ENCODE measurements at regions not wholly inside any gene's neighbourhood (a gene's known extent, or its start where the extent isn't known, plus 50 kb on each side); places are given as distances from the start of the nearest gene placed in this dataset.

DNA sequence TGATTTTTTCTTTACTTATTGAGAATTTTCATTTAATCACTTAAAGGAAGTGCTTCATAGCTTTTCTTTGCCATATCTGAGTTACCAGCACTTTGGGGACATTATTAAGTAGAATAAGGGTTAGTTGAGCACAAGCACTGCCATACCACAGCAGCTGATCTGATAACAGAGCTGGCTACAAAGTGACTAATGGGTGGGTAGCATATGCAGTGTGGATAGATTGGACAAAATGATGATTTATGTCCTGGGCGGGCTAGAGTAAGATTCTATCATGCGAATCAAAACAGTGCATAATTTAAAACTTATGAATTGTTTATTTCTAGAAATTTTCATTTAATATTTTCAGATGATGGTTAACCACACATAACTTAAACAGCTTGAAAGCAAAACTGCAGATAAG is 102.2 kb upstream of the SNX7 start:
- Histone ChIP-seq H2AFZ (ENCODE audit: low read depth, low read length) (no peak overlapping the region), H3K4me3 (ENCODE audit: low read length) (no peak overlapping the region), H3K9me2 (ENCODE audit: insufficient read depth, low read length) (no peaks in the 10 kb centered on the region), H3K79me2 (replicated peaks; ENCODE audit: insufficient read depth, low read length) (no peaks in the 10 kb centered on the region), H3K9me3 (ENCODE audit: low read length) (no peaks in the 10 kb centered on the region), H3F3A (ENCODE audit: insufficient read depth, low read length, poor library complexity, severe bottlenecking) (no peaks in the 10 kb centered on the region), H3K27ac (ENCODE audit: low read length) (no peak overlapping the region), H4K20me1 (ENCODE audit: insufficient read depth) (no peaks in the 10 kb centered on the region), H3K27me3 (ENCODE audit: insufficient read depth, low read depth, low read length) (no peaks in the 10 kb centered on the region), H3K9ac (ENCODE audit: low read length) (no peak overlapping the region), H3K4me2 (ENCODE audit: low read length) (no peak overlapping the region), H3K36me3 (ENCODE audit: insufficient read depth, low read length) (no peaks in the 10 kb centered on the region)
- TF ChIP-seq EZH2 (IDR thresholded peaks at IDR 0.05; ENCODE audit: borderline replicate concordance, insufficient read depth, low read length, poor library complexity, severe bottlenecking) = no peak
- TF ChIP-seq TAF1 (IDR thresholded peaks at IDR 0.05; ENCODE audit: low read depth) = no peak
- TF ChIP-seq, protein P1, sequence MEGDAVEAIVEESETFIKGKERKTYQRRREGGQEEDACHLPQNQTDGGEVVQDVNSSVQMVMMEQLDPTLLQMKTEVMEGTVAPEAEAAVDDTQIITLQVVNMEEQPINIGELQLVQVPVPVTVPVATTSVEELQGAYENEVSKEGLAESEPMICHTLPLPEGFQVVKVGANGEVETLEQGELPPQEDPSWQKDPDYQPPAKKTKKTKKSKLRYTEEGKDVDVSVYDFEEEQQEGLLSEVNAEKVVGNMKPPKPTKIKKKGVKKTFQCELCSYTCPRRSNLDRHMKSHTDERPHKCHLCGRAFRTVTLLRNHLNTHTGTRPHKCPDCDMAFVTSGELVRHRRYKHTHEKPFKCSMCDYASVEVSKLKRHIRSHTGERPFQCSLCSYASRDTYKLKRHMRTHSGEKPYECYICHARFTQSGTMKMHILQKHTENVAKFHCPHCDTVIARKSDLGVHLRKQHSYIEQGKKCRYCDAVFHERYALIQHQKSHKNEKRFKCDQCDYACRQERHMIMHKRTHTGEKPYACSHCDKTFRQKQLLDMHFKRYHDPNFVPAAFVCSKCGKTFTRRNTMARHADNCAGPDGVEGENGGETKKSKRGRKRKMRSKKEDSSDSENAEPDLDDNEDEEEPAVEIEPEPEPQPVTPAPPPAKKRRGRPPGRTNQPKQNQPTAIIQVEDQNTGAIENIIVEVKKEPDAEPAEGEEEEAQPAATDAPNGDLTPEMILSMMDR (IDR thresholded peaks at IDR 0.05; ENCODE audit: poor library complexity, severe bottlenecking) = no peak
- TF ChIP-seq, protein P2, sequence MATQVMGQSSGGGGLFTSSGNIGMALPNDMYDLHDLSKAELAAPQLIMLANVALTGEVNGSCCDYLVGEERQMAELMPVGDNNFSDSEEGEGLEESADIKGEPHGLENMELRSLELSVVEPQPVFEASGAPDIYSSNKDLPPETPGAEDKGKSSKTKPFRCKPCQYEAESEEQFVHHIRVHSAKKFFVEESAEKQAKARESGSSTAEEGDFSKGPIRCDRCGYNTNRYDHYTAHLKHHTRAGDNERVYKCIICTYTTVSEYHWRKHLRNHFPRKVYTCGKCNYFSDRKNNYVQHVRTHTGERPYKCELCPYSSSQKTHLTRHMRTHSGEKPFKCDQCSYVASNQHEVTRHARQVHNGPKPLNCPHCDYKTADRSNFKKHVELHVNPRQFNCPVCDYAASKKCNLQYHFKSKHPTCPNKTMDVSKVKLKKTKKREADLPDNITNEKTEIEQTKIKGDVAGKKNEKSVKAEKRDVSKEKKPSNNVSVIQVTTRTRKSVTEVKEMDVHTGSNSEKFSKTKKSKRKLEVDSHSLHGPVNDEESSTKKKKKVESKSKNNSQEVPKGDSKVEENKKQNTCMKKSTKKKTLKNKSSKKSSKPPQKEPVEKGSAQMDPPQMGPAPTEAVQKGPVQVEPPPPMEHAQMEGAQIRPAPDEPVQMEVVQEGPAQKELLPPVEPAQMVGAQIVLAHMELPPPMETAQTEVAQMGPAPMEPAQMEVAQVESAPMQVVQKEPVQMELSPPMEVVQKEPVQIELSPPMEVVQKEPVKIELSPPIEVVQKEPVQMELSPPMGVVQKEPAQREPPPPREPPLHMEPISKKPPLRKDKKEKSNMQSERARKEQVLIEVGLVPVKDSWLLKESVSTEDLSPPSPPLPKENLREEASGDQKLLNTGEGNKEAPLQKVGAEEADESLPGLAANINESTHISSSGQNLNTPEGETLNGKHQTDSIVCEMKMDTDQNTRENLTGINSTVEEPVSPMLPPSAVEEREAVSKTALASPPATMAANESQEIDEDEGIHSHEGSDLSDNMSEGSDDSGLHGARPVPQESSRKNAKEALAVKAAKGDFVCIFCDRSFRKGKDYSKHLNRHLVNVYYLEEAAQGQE (IDR thresholded peaks at IDR 0.05; ENCODE audit: borderline replicate concordance) = no peak
- no peak for TF ChIP-seq EP300 (conservative IDR thresholded peaks at IDR 0.05; ENCODE audit: poor library complexity, severe bottlenecking)
- TF ChIP-seq POLR2AphosphoS5 (IDR thresholded peaks at IDR 0.05) = no peak
- no peak for TF ChIP-seq SMC3 (conservative IDR thresholded peaks at IDR 0.05; ENCODE audit: poor library complexity)
- TF ChIP-seq RAD21 (conservative IDR thresholded peaks at IDR 0.05) = no peak
- no peak for TF ChIP-seq MXI1 (conservative IDR thresholded peaks at IDR 0.05; ENCODE audit: poor library complexity, severe bottlenecking)

DNA sequence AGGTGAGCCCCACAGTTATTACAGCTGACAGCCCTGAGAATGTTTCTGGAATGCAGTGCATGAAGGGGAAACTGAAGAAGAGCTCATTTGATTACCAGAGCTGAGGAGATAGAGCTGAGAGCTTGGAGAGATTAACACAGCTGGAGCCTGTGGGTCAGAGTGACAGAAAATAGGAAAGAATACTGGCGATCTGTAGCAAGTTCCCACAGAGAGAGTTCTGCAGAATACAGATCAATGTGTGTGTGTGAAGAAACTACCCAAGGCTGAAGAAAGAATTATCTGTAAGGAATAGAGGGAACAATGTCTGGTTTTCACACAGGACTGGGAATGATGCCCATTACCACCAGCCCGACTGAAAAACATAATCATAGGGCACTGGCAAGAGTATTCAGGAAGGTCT is 103.6 kb upstream of the SNX7 start:
- Histone ChIP-seq H3K9ac (ENCODE audit: low read length) (no peak overlapping the region), H3K36me3 (ENCODE audit: insufficient read depth, low read length) (no peaks in the 10 kb centered on the region), H3K9me3 (ENCODE audit: low read length) (no peaks in the 10 kb centered on the region), H3K4me3 (ENCODE audit: low read length) (no peak overlapping the region), H3K9me2 (ENCODE audit: insufficient read depth, low read length) (no peaks in the 10 kb centered on the region), H2AFZ (ENCODE audit: low read depth, low read length) (no peak overlapping the region), H3K4me2 (ENCODE audit: low read length) (no peak overlapping the region), H3F3A (ENCODE audit: insufficient read depth, low read length, poor library complexity, severe bottlenecking) (no peaks in the 10 kb centered on the region), H4K20me1 (ENCODE audit: insufficient read depth) (no peaks in the 10 kb centered on the region), H3K27me3 (ENCODE audit: insufficient read depth, low read depth, low read length) (no peaks in the 10 kb centered on the region), H3K27ac (ENCODE audit: low read length) (peak overlapping the region; percentile 47), H3K79me2 (replicated peaks; ENCODE audit: insufficient read depth, low read length) (no peaks in the 10 kb centered on the region)
- TF ChIP-seq SMC3 (conservative IDR thresholded peaks at IDR 0.05; ENCODE audit: poor library complexity) (peak; percentile 21), POLR2AphosphoS5 (IDR thresholded peaks at IDR 0.05) (peak; percentile 54), MXI1 (conservative IDR thresholded peaks at IDR 0.05; ENCODE audit: poor library complexity, severe bottlenecking) (no peak), EP300 (conservative IDR thresholded peaks at IDR 0.05; ENCODE audit: poor library complexity, severe bottlenecking) (peak; percentile 64), RAD21 (conservative IDR thresholded peaks at IDR 0.05) (peak; percentile 14)
- TF ChIP-seq, protein P1 (IDR thresholded peaks at IDR 0.05; ENCODE audit: poor library complexity, severe bottlenecking) = no peak
- TF ChIP-seq, protein P2 (IDR thresholded peaks at IDR 0.05; ENCODE audit: borderline replicate concordance) = peak; percentile 94
